GM12801 (cell line): ENCODE measurements at regions not wholly inside any gene's neighbourhood (a gene's known extent, or its start where the extent isn't known, plus 50 kb on each side); places are given as distances from the start of the nearest gene placed in this dataset.

ENCODE experiments used
- CTCF ChIP-seq: IDR thresholded peaks from one replicate; pipeline ENCODE4 v1.5.1; 2011; ENCODE audit warnings: control low read depth; ENCODE audit not compliant: insufficient read length; ENCODE audit errors: extremely low read depth

GRCh38 chr7:130974794-130975193 lies 240.8 kb upstream of the KLF14 start:
- TF ChIP-seq CTCF = no peak

- no peak for TF ChIP-seq CTCF
Measured at GRCh38 chr7:130975731-130976130, 241.7 kb upstream of the KLF14 start.

- TF ChIP-seq CTCF = peak; percentile 74
Measured at GRCh38 chr7:130982160-130982638, 248.2 kb upstream of the KLF14 start.

DNA sequence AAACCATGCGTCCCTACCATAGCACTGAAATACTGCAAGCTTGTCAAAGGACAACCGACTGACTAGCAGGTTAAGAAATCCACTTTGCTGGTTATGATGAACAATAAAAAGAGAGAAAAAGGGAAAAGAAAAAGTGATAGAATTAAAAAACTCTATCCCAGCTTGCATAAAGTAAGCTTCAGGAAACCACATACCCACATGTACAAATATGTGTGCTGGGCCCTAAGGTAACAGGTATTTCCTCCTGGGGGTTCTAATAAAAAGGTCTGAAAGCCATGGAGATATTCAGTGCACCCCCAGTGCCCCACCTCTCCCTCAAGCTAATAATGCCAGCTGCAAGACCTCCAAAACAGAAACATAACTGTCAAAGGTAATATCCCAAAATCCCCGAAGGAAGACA lies 248.6 kb upstream of the KLF14 start:
- no peak for TF ChIP-seq CTCF

GRCh38 chr7:130985361-130985760 lies 251.4 kb upstream of the KLF14 start:
- TF ChIP-seq CTCF = no peak

GRCh38 chr7:130986261-130986690 lies 252.3 kb upstream of the KLF14 start:
- no peak for TF ChIP-seq CTCF

DNA sequence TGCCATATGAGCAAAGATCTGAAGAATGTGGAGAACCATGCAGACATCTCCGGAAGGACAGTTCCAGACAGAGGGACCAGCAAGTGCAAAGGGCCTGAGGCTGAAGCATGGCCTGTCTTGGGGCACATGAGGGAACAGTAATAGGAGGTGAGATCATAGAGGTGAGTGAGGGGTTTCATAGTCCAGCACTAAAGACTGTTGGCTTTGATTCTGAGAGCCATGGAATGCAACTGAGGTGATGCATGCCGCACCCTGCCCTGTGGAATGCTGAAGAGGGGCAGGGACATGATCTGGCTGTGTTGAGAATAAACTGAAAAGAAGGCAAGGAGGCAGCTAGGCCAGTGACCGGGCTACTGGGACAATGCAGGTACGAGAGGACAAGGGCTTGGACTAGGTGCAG lies 253.1 kb upstream of the KLF14 start:
- no peak for TF ChIP-seq CTCF

DNA sequence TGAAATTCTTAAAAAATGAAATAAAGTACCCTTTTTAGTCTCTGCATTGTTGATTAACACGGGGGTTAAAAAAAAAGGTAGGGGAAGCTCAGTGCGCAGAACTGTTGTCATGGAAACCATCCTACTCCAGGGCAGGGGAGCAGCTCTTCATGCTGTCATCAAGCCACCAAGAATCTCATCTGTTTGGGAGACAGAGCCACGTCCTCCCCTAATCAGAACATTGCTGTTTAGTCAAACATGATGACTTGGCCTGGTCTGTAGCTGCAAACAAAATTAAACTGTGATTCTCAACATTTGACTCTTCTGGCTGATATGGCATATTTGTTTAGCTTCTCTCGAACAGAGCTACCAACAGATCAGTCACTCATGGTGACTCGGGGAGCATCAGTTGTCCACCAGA lies 254.4 kb upstream of the KLF14 start:
- TF ChIP-seq CTCF = no peak
